ENCODE measurements at regions not wholly inside any gene's neighbourhood (a gene's known extent, or its start where the extent isn't known, plus 50 kb on each side); places are given as distances from the start of the nearest gene placed in this dataset.

DNA sequence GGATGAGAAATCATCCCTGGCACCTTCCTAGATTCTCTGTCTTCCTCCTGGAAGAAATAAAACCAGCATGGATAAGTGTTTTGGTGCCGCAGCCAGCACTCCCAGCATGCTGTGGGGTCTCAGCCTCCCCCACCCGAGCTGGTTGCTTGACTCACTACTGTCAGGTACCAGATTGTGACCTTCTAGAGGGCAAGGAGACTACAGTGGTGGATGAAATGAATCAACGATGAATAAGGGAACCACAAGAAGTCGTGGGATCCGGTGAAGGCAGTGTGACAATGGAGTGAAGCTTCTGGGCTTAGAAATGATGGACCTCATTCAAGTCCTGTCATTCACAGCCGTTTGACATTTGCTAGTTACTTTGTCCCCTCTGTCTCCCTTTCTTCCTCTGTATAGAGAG lies 50.2 kb upstream of the SLCO3A1 start:
- TF ChIP-seq, protein P1, sequence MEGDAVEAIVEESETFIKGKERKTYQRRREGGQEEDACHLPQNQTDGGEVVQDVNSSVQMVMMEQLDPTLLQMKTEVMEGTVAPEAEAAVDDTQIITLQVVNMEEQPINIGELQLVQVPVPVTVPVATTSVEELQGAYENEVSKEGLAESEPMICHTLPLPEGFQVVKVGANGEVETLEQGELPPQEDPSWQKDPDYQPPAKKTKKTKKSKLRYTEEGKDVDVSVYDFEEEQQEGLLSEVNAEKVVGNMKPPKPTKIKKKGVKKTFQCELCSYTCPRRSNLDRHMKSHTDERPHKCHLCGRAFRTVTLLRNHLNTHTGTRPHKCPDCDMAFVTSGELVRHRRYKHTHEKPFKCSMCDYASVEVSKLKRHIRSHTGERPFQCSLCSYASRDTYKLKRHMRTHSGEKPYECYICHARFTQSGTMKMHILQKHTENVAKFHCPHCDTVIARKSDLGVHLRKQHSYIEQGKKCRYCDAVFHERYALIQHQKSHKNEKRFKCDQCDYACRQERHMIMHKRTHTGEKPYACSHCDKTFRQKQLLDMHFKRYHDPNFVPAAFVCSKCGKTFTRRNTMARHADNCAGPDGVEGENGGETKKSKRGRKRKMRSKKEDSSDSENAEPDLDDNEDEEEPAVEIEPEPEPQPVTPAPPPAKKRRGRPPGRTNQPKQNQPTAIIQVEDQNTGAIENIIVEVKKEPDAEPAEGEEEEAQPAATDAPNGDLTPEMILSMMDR (IDR thresholded peaks at IDR 0.05 in 4 of 5, conservative IDR thresholded peaks at IDR 0.05 in 1 of 5) = no peak
- no peak for TF ChIP-seq POLR2A (IDR thresholded peaks at IDR 0.05)

All from gastrocnemius medialis (tissue), 4 donors.